Suprapubic skin (tissue), 4 donors: ENCODE measurements at regions not wholly inside any gene's neighbourhood (a gene's known extent, or its start where the extent isn't known, plus 50 kb on each side); places are given as distances from the start of the nearest gene placed in this dataset.
"Not testable (repeated sequence)": the region's sequence is repeated elsewhere in the genome, so short reads cannot be mapped to it uniquely, and the experiment has no call there.

Experiments
- DNase-seq, 2 donors: peaks; one replicate each; pipeline ENCODE4 v3.0.0-alpha.2; 2019; ENCODE audit warnings: low spot score in 2 of 2
- H3K27ac ChIP-seq: fragments of 200-600 bp; sonication (generic); one replicate; pipeline ENCODE4 v1.5.1; 2019
- H3K27me3 ChIP-seq: fragments of 200-600 bp; sonication (generic); one replicate; pipeline ENCODE4 v1.5.1; 2019
- H3K36me3 ChIP-seq: fragments of 200-600 bp; sonication (generic); one replicate; pipeline ENCODE4 v1.5.1; 2019
- H3K4me1 ChIP-seq: fragments of 200-600 bp; sonication (generic); one replicate; pipeline ENCODE4 v1.5.1; 2019
- H3K4me3 ChIP-seq: fragments of 200-600 bp; sonication (generic); one replicate; pipeline ENCODE4 v1.5.1; 2019; ENCODE audit warnings: mild to moderate bottlenecking
- H3K9me3 ChIP-seq: fragments of 200-600 bp; sonication (generic); one replicate; pipeline ENCODE4 v1.5.1; 2019
- EP300 ChIP-seq: sonication (generic); formaldehyde crosslinking; IDR thresholded peaks from one replicate; pipeline ENCODE4 v1.6.1; 2017; ENCODE audit warnings: antibody characterized with exemption
- POLR2A ChIP-seq, 2 donors: fragments of 450-650 bp; IDR thresholded peaks; one replicate each; pipeline ENCODE4 v1.6.1; 2017; ENCODE audit warnings: antibody characterized with exemption in 2 of 2, mild to moderate bottlenecking in 2 of 2, moderate library complexity in 2 of 2
- POLR2AphosphoS5 ChIP-seq, 3 donors: sonication (generic); formaldehyde crosslinking; IDR thresholded peaks; one replicate each; pipeline ENCODE4 v1.6.1; 2017; ENCODE audit warnings: antibody characterized with exemption in 3 of 3
- WGBS: methylation state at CpG from one replicate; pipeline ENCODE4 v1.1.5; 2018; 5-methylcytosine and 5-hydroxymethylcytosine counted together
- TF ChIP-seq, protein P1 (sequence below), 2 donors: fragments of 200-600 bp in 1 of 2; fragments of 450-650 bp in 1 of 2; sonication (generic) in 1 of 2; IDR thresholded peaks; one replicate each; pipeline ENCODE4 v1.5.1; 2016 to 2019; ENCODE audit warnings: antibody characterized with exemption in 2 of 2, mild to moderate bottlenecking in 1 of 2, moderate library complexity in 1 of 2

GRCh38 chr3:76308541-76308940, 523.2 kb upstream of the ZNF717 start:
- no peak for DNase-seq
- no peaks in the 10 kb centered on the region for H3K36me3 ChIP-seq
- no peaks in the 10 kb centered on the region for H3K9me3 ChIP-seq
- TF ChIP-seq POLR2A (IDR thresholded peaks at IDR 0.05), result no peak
- TF ChIP-seq, protein P1, sequence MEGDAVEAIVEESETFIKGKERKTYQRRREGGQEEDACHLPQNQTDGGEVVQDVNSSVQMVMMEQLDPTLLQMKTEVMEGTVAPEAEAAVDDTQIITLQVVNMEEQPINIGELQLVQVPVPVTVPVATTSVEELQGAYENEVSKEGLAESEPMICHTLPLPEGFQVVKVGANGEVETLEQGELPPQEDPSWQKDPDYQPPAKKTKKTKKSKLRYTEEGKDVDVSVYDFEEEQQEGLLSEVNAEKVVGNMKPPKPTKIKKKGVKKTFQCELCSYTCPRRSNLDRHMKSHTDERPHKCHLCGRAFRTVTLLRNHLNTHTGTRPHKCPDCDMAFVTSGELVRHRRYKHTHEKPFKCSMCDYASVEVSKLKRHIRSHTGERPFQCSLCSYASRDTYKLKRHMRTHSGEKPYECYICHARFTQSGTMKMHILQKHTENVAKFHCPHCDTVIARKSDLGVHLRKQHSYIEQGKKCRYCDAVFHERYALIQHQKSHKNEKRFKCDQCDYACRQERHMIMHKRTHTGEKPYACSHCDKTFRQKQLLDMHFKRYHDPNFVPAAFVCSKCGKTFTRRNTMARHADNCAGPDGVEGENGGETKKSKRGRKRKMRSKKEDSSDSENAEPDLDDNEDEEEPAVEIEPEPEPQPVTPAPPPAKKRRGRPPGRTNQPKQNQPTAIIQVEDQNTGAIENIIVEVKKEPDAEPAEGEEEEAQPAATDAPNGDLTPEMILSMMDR (IDR thresholded peaks at IDR 0.05), result no peak
- no peak for TF ChIP-seq EP300
- TF ChIP-seq POLR2AphosphoS5 (IDR thresholded peaks at IDR 0.05), result no peak
- no peak overlapping the region for H3K4me3 ChIP-seq
- no peaks in the 10 kb centered on the region for H3K27me3 ChIP-seq
- H3K27ac ChIP-seq, result no peak overlapping the region
- H3K4me1 ChIP-seq, result peaks cover 6% of the 10 kb centered on the region

- no peak for TF ChIP-seq EP300
- no peak for TF ChIP-seq POLR2AphosphoS5 (IDR thresholded peaks at IDR 0.05)
- TF ChIP-seq, protein P1 (IDR thresholded peaks at IDR 0.05), result no peak
- TF ChIP-seq POLR2A (IDR thresholded peaks at IDR 0.05), result no peak
- Histone ChIP-seq H3K4me3 (peak overlapping the region; percentile 18), H3K36me3 (no peaks in the 10 kb centered on the region), H3K27ac (peak overlapping the region; percentile 67), H3K4me1 (peaks cover 12% of the 10 kb centered on the region), H3K27me3 (no peaks in the 10 kb centered on the region), H3K9me3 (no peaks in the 10 kb centered on the region)
- WGBS, result 41% methylated on average over 8 of the region's 8 CpGs
- no peak for DNase-seq
Measured at GRCh38 chr3:76310089-76310488, 524.7 kb upstream of the ZNF717 start.

- DNase-seq, result no peak
- no peaks in the 10 kb centered on the region for H3K27me3 ChIP-seq
- H3K9me3 ChIP-seq, result no peaks in the 10 kb centered on the region
- H3K4me1 ChIP-seq, result peaks cover 12% of the 10 kb centered on the region
- H3K27ac ChIP-seq, result peak overlapping the region; percentile 67
- no peaks in the 10 kb centered on the region for H3K36me3 ChIP-seq
- 56% methylated on average over 7 of the region's 7 CpGs for WGBS
- peak overlapping the region; percentile 18 for H3K4me3 ChIP-seq
- TF ChIP-seq EP300 (no peak), POLR2A (IDR thresholded peaks at IDR 0.05) (no peak), POLR2AphosphoS5 (IDR thresholded peaks at IDR 0.05) (no peak)
- TF ChIP-seq, protein P1 (IDR thresholded peaks at IDR 0.05), result no peak
Measured at GRCh38 chr3:76310667-76311066, 525.3 kb upstream of the ZNF717 start.

DNA sequence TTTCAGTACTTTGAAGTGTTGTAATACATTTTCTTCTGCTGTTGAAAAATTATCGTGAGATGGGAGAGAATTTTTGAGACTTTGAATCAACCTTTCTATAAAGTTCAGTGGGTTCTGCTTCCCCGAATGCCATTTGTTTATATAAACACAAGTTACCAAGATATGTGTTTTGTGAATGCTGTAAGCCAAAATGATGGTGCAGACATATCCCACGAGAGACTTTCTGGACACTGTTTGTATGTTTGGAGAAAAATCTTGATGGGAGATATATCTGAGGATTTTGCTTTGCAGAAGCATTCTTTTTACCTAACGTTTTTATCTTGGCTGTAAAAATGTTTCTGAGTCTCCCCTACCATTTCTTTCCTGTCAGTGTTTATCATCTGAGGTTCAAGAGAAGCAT, 526.6 kb upstream of the ZNF717 start:
- no peaks in the 10 kb centered on the region for H3K36me3 ChIP-seq
- no peak for TF ChIP-seq POLR2AphosphoS5 (IDR thresholded peaks at IDR 0.05)
- no peak for TF ChIP-seq POLR2A (IDR thresholded peaks at IDR 0.05)
- no peaks in the 10 kb centered on the region for H3K9me3 ChIP-seq
- H3K4me1 ChIP-seq, result peaks cover 12% of the 10 kb centered on the region
- H3K4me3 ChIP-seq, result peak overlapping the region; percentile 18
- no peak for DNase-seq
- WGBS, result 30% methylated on average over 4 of the region's 4 CpGs
- H3K27ac ChIP-seq, result peak overlapping the region; percentile 67
- no peaks in the 10 kb centered on the region for H3K27me3 ChIP-seq

GRCh38 chr3:76315906-76316305, 530.6 kb upstream of the ZNF717 start:
- H3K9me3 ChIP-seq, DNase-seq, H3K36me3 ChIP-seq, H3K27ac ChIP-seq, H3K27me3 ChIP-seq, H3K4me3 ChIP-seq: not testable (repeated sequence)
- peaks cover 12% of the 10 kb centered on the region for H3K4me1 ChIP-seq
- WGBS, result 45% methylated on average over 6 of the region's 6 CpGs

- TF ChIP-seq, protein P1 (IDR thresholded peaks at IDR 0.05), result no peak
- TF ChIP-seq POLR2A (IDR thresholded peaks at IDR 0.05) (no peak), EP300 (no peak), POLR2AphosphoS5 (IDR thresholded peaks at IDR 0.05) (no peak)
- Histone ChIP-seq H3K27me3 (no peaks in the 10 kb centered on the region), H3K4me3 (no peak overlapping the region), H3K9me3 (no peaks in the 10 kb centered on the region), H3K36me3 (no peaks in the 10 kb centered on the region), H3K27ac (no peak overlapping the region), H3K4me1 (no peaks in the 10 kb centered on the region)
- DNase-seq, result no peak
- 77% methylated on average over 4 of the region's 4 CpGs for WGBS
Measured at GRCh38 chr3:76321614-76322013, 536.3 kb upstream of the ZNF717 start.
